RWPE2 (cell line): ENCODE measurements at regions not wholly inside any gene's neighbourhood (a gene's known extent, or its start where the extent isn't known, plus 50 kb on each side); places are given as distances from the start of the nearest gene placed in this dataset.
"Not testable (repeated sequence)": the region's sequence is repeated elsewhere in the genome, so short reads cannot be mapped to it uniquely, and the experiment has no call there.

Experiments
- ATAC-seq: fragments of 200-7000 bp; cut with Tn5 transposase; 3 replicates; pipeline ENCODE4 v1.9.1; 2021; ENCODE audit warnings: low read depth
- DNase-seq: peaks from one replicate; pipeline ENCODE4 v3.0.0-alpha.2; 2020; ENCODE audit warnings: low spot score
- H3K27ac ChIP-seq: fragments of 450-650 bp; 2 replicates; pipeline ENCODE4 v1.5.1; 2017; ENCODE audit warnings: mild to moderate bottlenecking; ENCODE audit not compliant: poor library complexity, severe bottlenecking
- H3K27me3 ChIP-seq: fragments of 250-450 bp; sonication (Bioruptor Pico); 2 replicates; pipeline ENCODE4 v1.5.1; 2021; ENCODE audit warnings: mild to moderate bottlenecking, moderate library complexity; ENCODE audit not compliant: insufficient read depth, poor library complexity, severe bottlenecking
- H3K36me3 ChIP-seq: fragments of 250-450 bp; sonication (Bioruptor Pico); 2 replicates; pipeline ENCODE4 v1.5.1; 2020; ENCODE audit warnings: low read depth, mild to moderate bottlenecking, moderate library complexity
- H3K4me1 ChIP-seq: fragments of 250-450 bp; sonication (Bioruptor Pico); 2 replicates; pipeline ENCODE4 v1.5.1; 2021; ENCODE audit warnings: mild to moderate bottlenecking, moderate library complexity; ENCODE audit not compliant: insufficient read depth, poor library complexity, severe bottlenecking
- H3K4me3 ChIP-seq: fragments of 250-450 bp; sonication (Bioruptor Pico); 2 replicates; pipeline ENCODE4 v1.5.1; 2021; ENCODE audit warnings: mild to moderate bottlenecking, moderate library complexity; ENCODE audit not compliant: severe bottlenecking
- H3K9me3 ChIP-seq: fragments of 250-450 bp; sonication (Bioruptor Pico); 2 replicates; pipeline ENCODE4 v1.5.1; 2021; ENCODE audit warnings: mild to moderate bottlenecking, moderate library complexity; ENCODE audit not compliant: severe bottlenecking
- TF ChIP-seq, protein P1 (sequence below): fragments of 450-650 bp; IDR thresholded peaks from one replicate; pipeline ENCODE4 v1.5.1; 2017; ENCODE audit warnings: mild to moderate bottlenecking, moderate library complexity; ENCODE audit not compliant: poor library complexity, severe bottlenecking

DNA sequence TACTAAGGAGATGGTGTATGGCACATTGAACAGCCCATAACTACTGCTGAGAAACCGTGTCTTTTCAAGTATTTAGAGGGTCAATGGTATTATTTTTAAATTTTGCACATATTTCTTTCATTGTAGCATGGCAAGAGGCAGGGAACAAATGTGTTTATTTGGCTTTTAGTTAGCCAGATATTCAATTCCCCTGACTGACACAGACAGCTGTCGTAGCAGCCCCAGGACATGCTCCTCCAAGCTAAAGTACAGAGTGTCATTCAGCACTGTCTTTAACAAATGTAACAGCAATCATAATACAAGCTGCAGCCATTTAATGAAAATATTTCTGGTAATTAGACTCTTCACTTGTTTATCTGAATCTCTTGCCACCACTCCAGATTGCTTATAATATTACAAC is 687.1 kb downstream of the KLHL13 start:
- no peak overlapping the region for H3K27ac ChIP-seq
- ATAC-seq: no peak
- no peak overlapping the region for H3K4me3 ChIP-seq
- no peak for DNase-seq
- no peaks in the 10 kb centered on the region for H3K4me1 ChIP-seq
- TF ChIP-seq, protein P1, sequence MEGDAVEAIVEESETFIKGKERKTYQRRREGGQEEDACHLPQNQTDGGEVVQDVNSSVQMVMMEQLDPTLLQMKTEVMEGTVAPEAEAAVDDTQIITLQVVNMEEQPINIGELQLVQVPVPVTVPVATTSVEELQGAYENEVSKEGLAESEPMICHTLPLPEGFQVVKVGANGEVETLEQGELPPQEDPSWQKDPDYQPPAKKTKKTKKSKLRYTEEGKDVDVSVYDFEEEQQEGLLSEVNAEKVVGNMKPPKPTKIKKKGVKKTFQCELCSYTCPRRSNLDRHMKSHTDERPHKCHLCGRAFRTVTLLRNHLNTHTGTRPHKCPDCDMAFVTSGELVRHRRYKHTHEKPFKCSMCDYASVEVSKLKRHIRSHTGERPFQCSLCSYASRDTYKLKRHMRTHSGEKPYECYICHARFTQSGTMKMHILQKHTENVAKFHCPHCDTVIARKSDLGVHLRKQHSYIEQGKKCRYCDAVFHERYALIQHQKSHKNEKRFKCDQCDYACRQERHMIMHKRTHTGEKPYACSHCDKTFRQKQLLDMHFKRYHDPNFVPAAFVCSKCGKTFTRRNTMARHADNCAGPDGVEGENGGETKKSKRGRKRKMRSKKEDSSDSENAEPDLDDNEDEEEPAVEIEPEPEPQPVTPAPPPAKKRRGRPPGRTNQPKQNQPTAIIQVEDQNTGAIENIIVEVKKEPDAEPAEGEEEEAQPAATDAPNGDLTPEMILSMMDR: no peak
- H3K36me3 ChIP-seq: no peaks in the 10 kb centered on the region
- no peaks in the 10 kb centered on the region for H3K27me3 ChIP-seq
- no peaks in the 10 kb centered on the region for H3K9me3 ChIP-seq

GRCh38 chrX:117407449-117408150 is 709.0 kb downstream of the KLHL13 start:
- DNase-seq: no peak
- H3K27ac ChIP-seq: no peak overlapping the region
- TF ChIP-seq, protein P1: no peak
- H3K9me3 ChIP-seq: no peaks in the 10 kb centered on the region
- no peaks in the 10 kb centered on the region for H3K36me3 ChIP-seq
- peak; percentile 54 for ATAC-seq
- H3K4me1 ChIP-seq: no peaks in the 10 kb centered on the region
- H3K27me3 ChIP-seq: no peaks in the 10 kb centered on the region
- no peak overlapping the region for H3K4me3 ChIP-seq

DNA sequence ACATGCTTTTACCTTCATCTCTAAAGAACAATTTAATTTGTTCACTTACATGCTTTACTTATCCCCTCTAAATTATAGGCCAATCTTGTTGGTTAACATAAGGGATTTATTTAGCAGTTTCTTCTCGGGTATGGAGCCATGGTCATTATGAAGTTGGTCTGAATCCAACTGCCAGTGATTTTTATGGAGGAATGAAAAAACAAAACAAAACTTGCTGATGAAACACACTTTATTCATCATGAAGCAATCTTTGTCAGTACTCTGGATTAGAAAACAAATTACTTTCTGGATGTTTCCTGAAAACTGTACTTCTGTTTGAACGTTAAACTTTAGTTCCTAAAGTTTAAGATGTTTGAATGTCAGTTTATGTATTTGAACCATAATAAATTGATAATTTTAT is 715.8 kb downstream of the KLHL13 start:
- TF ChIP-seq, protein P1: no peak
- Histone ChIP-seq H3K9me3 (no peaks in the 10 kb centered on the region), H3K4me3 (no peak overlapping the region), H3K27me3 (no peaks in the 10 kb centered on the region), H3K4me1 (no peaks in the 10 kb centered on the region), H3K36me3 (no peaks in the 10 kb centered on the region), H3K27ac (no peak overlapping the region)
- no peak for DNase-seq
- no peak for ATAC-seq

GRCh38 chrX:117400005-117400404 is 716.6 kb downstream of the KLHL13 start:
- TF ChIP-seq, protein P1: no peak
- no peaks in the 10 kb centered on the region for H3K36me3 ChIP-seq
- no peaks in the 10 kb centered on the region for H3K4me1 ChIP-seq
- peak; percentile 17; the same call in 1 of the 3 replicates for ATAC-seq
- H3K4me3 ChIP-seq: no peak overlapping the region
- no peaks in the 10 kb centered on the region for H3K9me3 ChIP-seq
- H3K27me3 ChIP-seq: no peaks in the 10 kb centered on the region
- DNase-seq: no peak
- no peak overlapping the region for H3K27ac ChIP-seq

- Histone ChIP-seq H3K27ac (no peak overlapping the region), H3K9me3 (no peaks in the 10 kb centered on the region), H3K4me3 (no peak overlapping the region), H3K36me3 (no peaks in the 10 kb centered on the region), H3K27me3 (no peaks in the 10 kb centered on the region), H3K4me1 (no peaks in the 10 kb centered on the region)
- ATAC-seq: peak; percentile 31; the same call in 1 of the 3 replicates
- TF ChIP-seq, protein P1: no peak
- DNase-seq: no peak
Observed at GRCh38 chrX:117397844-117398243, 718.8 kb downstream of the KLHL13 start.

DNA sequence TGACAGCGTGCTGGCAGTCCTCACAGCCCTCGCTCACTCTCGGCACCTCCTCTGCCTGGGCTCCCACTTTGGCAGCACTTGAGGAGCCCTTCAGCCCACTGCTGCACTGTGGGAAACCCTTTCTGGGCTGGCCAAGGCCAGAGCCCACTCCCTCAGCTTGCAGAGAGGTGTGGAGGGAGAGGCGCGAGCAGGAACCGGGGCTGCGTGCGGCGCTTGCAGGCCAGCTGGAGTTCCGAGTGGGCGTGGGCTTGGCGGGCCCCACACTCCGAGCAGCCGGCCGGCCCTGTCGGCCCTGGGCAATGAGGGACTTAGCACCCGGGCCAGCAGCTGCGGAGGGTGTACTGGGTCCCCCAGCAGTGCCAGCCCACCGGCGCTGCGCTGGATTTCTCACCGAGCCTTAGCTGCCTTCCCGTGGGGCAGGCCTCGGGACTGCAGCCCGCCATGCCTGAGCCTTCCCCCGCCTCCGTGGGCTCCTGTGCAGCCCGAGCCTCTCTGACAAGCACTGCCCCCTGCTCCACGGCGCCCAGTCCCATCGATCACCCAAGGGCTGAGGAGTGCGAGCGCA is 722.0 kb downstream of the KLHL13 start:
- not testable (repeated sequence) for H3K4me3 ChIP-seq, H3K27ac ChIP-seq, H3K9me3 ChIP-seq, H3K36me3 ChIP-seq, H3K4me1 ChIP-seq, DNase-seq, H3K27me3 ChIP-seq, ATAC-seq

- not testable (repeated sequence) for DNase-seq, H3K9me3 ChIP-seq, ATAC-seq, H3K4me3 ChIP-seq, H3K4me1 ChIP-seq, H3K27ac ChIP-seq, H3K36me3 ChIP-seq, H3K27me3 ChIP-seq
Observed at GRCh38 chrX:117392360-117392759, 724.2 kb downstream of the KLHL13 start.
